Eye (tissue), 1 donor: ENCODE measurements at regions not wholly inside any gene's neighbourhood (a gene's known extent, or its start where the extent isn't known, plus 50 kb on each side); places are given as distances from the start of the nearest gene placed in this dataset.

Source experiments
- DNase-seq: peaks from one replicate; pipeline ENCODE4 v3.0.0-alpha.2; 2015

- DNase-seq: no peak
Observed at GRCh38 chr9:129379886-129380285, 201.8 kb upstream of the IER5L start.

GRCh38 chr9:129379181-129379836 is 201.2 kb upstream of the IER5L start:
- no peak for DNase-seq

- DNase-seq: peak; percentile 74
Observed at GRCh38 chr9:129377931-129378661, 200.0 kb upstream of the IER5L start.

GRCh38 chr9:129377181-129377580 is 199.1 kb upstream of the IER5L start:
- no peak for DNase-seq

GRCh38 chr9:129375845-129376244 is 197.8 kb upstream of the IER5L start:
- DNase-seq: no peak

GRCh38 chr9:129374651-129375050 is 196.6 kb upstream of the IER5L start:
- DNase-seq: no peak

- DNase-seq: no peak
Observed at GRCh38 chr9:129374231-129374630, 196.2 kb upstream of the IER5L start.

GRCh38 chr9:129373361-129373760 is 195.3 kb upstream of the IER5L start:
- DNase-seq: no peak

GRCh38 chr9:129370770-129371169 is 192.7 kb upstream of the IER5L start:
- no peak for DNase-seq

- DNase-seq: no peak
Observed at GRCh38 chr9:129368444-129368978, 190.4 kb upstream of the IER5L start.

- DNase-seq: no peak
Observed at GRCh38 chr9:129367287-129367686, 189.2 kb upstream of the IER5L start.

GRCh38 chr9:129365196-129365595 is 187.1 kb upstream of the IER5L start:
- DNase-seq: no peak

- DNase-seq: no peak
Observed at GRCh38 chr9:129363216-129363873, 185.3 kb upstream of the IER5L start.

- DNase-seq: peak; percentile 75
Observed at GRCh38 chr9:129362287-129363000, 184.4 kb upstream of the IER5L start.

- no peak for DNase-seq
Observed at GRCh38 chr9:129361196-129361595, 183.1 kb upstream of the IER5L start.

- no peak for DNase-seq
Observed at GRCh38 chr9:129359916-129360536, 182.0 kb upstream of the IER5L start.

- no peak for DNase-seq
Observed at GRCh38 chr9:129359162-129359811, 181.2 kb upstream of the IER5L start.

GRCh38 chr9:129358621-129359154 is 180.6 kb upstream of the IER5L start:
- DNase-seq: no peak

GRCh38 chr9:129357773-129358245 is 179.7 kb upstream of the IER5L start:
- no peak for DNase-seq

- DNase-seq: no peak
Observed at GRCh38 chr9:129356871-129357772, 179.1 kb upstream of the IER5L start.

GRCh38 chr9:129355631-129356030 is 177.6 kb upstream of the IER5L start:
- no peak for DNase-seq
